ENCODE measurements at regions not wholly inside any gene's neighbourhood (a gene's known extent, or its start where the extent isn't known, plus 50 kb on each side); places are given as distances from the start of the nearest gene placed in this dataset.

- no peaks in the 10 kb centered on the region for H3K36me3 ChIP-seq (ENCODE audit: control insufficient read depth, insufficient read depth, low read length)
- 92% methylated on average over 7 of the region's 13 CpGs for WGBS (ENCODE audit: insufficient coverage)
- DNase-seq, result no peak
- no peak overlapping the region for H3K27ac ChIP-seq (ENCODE audit: low read length)
- H3K4me1 ChIP-seq (ENCODE audit: control insufficient read depth, insufficient read depth, low read length), result no peaks in the 10 kb centered on the region
- no peaks in the 10 kb centered on the region for H3K9me3 ChIP-seq (replicated peaks; ENCODE audit: control insufficient read depth, low read depth, low read length)
- no peak overlapping the region for H3K4me3 ChIP-seq (ENCODE audit: low read length)
- no peaks in the 10 kb centered on the region for H3K27me3 ChIP-seq (ENCODE audit: control insufficient read depth, insufficient read depth, low read length)
Measured at GRCh38 chr18:25921677-25922421, 168.6 kb downstream of the SS18 start.

DNA sequence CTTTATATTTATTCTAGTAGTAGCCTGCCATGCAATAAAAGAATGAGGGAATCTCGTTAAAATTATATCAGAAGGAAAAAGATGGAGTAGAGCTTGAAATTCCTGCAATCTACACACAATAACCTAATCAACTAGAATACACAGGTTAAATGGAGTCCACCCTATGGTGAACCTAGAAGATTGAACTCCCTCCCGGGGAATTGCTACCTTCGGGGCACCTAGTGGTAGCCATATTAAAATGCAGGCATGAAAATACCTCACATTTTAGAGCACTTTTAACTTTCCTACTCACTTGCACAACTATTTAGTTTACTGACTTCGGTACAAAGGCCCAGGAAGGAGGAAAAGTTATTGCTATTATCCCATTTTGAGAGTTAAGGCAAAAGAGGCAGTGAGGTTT lies 174.5 kb downstream of the SS18 start:
- H3K36me3 ChIP-seq (ENCODE audit: control insufficient read depth, insufficient read depth, low read length), result no peaks in the 10 kb centered on the region
- no peak overlapping the region for H3K27ac ChIP-seq (ENCODE audit: low read length)
- no peak overlapping the region for H3K4me3 ChIP-seq (ENCODE audit: low read length)
- no peaks in the 10 kb centered on the region for H3K4me1 ChIP-seq (ENCODE audit: control insufficient read depth, insufficient read depth, low read length)
- DNase-seq, result no peak
- 100% methylated on average over 1 of the region's 4 CpGs for WGBS (ENCODE audit: insufficient coverage)
- no peaks in the 10 kb centered on the region for H3K9me3 ChIP-seq (replicated peaks; ENCODE audit: control insufficient read depth, low read depth, low read length)
- H3K27me3 ChIP-seq (ENCODE audit: control insufficient read depth, insufficient read depth, low read length), result no peaks in the 10 kb centered on the region

DNA sequence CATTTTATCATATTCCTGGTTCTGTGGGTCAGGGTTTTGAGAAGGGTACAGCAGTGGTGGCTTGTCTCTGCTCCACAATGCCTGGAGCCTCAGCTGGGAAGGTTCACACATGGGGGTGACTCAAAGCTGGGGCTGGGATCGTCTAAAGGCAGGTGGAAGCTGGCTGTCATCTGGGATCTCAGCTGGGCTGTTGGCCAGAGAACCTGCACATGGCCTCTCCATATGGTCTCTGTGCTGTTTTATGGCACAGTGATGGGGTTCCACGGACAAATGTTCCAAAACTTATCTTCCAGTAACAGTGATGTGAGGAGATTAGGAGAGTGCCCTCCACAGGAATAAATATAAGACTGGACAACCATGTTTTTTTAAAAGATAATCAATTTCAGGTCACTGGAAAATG lies 191.4 kb downstream of the SS18 start:
- Histone ChIP-seq H3K27ac (ENCODE audit: low read length) (no peak overlapping the region), H3K9me3 (replicated peaks; ENCODE audit: control insufficient read depth, low read depth, low read length) (peaks cover 9% of the 10 kb centered on the region), H3K4me3 (ENCODE audit: low read length) (no peak overlapping the region), H3K27me3 (ENCODE audit: control insufficient read depth, insufficient read depth, low read length) (no peaks in the 10 kb centered on the region), H3K36me3 (ENCODE audit: control insufficient read depth, insufficient read depth, low read length) (no peaks in the 10 kb centered on the region), H3K4me1 (ENCODE audit: control insufficient read depth, insufficient read depth, low read length) (no peaks in the 10 kb centered on the region)
- peak; percentile 30 for DNase-seq
- WGBS (ENCODE audit: insufficient coverage), result 29% methylated on average over 1 of the region's 2 CpGs

DNA sequence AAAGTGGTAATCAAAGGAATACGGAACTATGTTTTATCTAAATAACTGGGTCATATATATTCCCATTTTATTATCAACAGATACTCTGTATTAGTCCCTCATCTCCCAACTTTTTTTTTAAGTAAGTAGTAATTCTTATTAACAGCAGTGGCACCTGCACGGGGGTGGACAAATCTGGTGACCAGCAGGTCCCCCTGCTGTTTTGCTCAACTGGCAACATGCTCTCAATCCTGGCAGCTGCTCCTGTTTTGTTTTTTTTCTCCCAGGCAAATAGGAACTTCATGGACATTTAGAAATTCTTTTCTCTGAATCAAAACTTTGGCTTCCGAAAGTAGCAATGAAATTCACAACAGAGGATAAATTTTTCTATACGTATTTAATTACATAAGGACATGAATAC lies 193.5 kb downstream of the SS18 start:
- no peak overlapping the region for H3K4me3 ChIP-seq (ENCODE audit: low read length)
- no peaks in the 10 kb centered on the region for H3K27me3 ChIP-seq (ENCODE audit: control insufficient read depth, insufficient read depth, low read length)
- no peaks in the 10 kb centered on the region for H3K36me3 ChIP-seq (ENCODE audit: control insufficient read depth, insufficient read depth, low read length)
- peaks cover 9% of the 10 kb centered on the region for H3K9me3 ChIP-seq (replicated peaks; ENCODE audit: control insufficient read depth, low read depth, low read length)
- H3K27ac ChIP-seq (ENCODE audit: low read length), result no peak overlapping the region
- no CpG with 5 or more reads among the region's 4 CpGs for WGBS (ENCODE audit: insufficient coverage)
- H3K4me1 ChIP-seq (ENCODE audit: control insufficient read depth, insufficient read depth, low read length), result no peaks in the 10 kb centered on the region
- peak; percentile 29 for DNase-seq

DNA sequence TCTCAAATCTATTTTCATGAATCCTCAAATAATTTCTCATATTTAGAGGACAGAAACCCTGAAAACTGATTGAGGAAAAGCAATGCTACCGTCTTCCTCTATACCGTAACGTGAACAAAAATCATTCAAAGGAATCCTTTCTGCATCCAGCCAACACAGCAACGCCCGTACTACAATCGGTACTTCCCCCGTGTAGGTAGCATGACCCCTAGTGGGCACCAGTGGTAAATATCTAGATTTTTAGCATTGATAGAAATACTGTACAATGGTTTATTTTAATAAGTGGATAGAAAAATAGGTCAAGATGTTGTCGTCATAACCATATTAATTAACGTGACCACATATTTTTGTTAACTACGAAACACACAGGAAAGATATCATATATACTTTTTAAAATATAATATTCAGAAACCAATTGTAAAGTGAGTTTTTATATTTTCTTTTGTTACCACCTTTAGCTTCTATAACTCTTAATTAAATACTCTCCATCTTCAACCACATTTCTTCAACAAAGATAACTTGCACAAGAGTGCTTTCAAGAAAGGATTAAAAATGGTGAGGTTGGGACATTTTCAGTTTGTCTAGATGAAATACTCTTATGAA lies 194.1 kb downstream of the SS18 start:
- H3K27ac ChIP-seq (ENCODE audit: low read length), result no peak overlapping the region
- peaks cover 8% of the 10 kb centered on the region for H3K9me3 ChIP-seq (replicated peaks; ENCODE audit: control insufficient read depth, low read depth, low read length)
- H3K36me3 ChIP-seq (ENCODE audit: control insufficient read depth, insufficient read depth, low read length), result no peaks in the 10 kb centered on the region
- peak; percentile 74 for DNase-seq
- WGBS (ENCODE audit: insufficient coverage), result no CpG with 5 or more reads among the region's 10 CpGs
- H3K27me3 ChIP-seq (ENCODE audit: control insufficient read depth, insufficient read depth, low read length), result no peaks in the 10 kb centered on the region
- H3K4me1 ChIP-seq (ENCODE audit: control insufficient read depth, insufficient read depth, low read length), result no peaks in the 10 kb centered on the region
- H3K4me3 ChIP-seq (ENCODE audit: low read length), result no peak overlapping the region

- Histone ChIP-seq H3K36me3 (ENCODE audit: control insufficient read depth, insufficient read depth, low read length) (no peaks in the 10 kb centered on the region), H3K9me3 (replicated peaks; ENCODE audit: control insufficient read depth, low read depth, low read length) (peaks cover under 1% of the 10 kb centered on the region), H3K4me1 (ENCODE audit: control insufficient read depth, insufficient read depth, low read length) (no peaks in the 10 kb centered on the region), H3K27me3 (ENCODE audit: control insufficient read depth, insufficient read depth, low read length) (no peaks in the 10 kb centered on the region), H3K4me3 (ENCODE audit: low read length) (no peak overlapping the region), H3K27ac (ENCODE audit: low read length) (no peak overlapping the region)
- WGBS (ENCODE audit: insufficient coverage), result 78% methylated on average over 2 of the region's 3 CpGs
- DNase-seq, result no peak
Measured at GRCh38 chr18:25895518-25895917, 194.9 kb downstream of the SS18 start.

DNA sequence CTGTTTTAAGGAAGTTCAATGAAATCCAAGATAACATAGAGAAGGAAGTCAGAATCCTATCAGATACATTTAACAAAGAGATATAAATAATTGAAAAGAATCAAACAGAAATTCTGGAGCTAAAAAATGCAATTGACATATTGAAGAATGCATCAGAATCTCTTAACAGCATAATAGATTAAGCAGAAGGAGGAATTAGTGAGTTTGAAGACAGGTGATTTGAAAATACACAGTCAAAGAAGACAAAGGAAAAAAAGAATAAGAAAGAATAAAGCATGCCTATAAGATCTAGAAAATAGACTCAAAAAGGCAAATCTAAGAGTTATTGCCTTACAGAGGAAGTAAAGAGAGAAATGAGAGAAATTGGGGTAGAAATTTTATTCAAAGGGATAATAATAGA lies 204.1 kb downstream of the SS18 start:
- H3K36me3 ChIP-seq (ENCODE audit: control insufficient read depth, insufficient read depth, low read length), result no peaks in the 10 kb centered on the region
- H3K9me3 ChIP-seq (replicated peaks; ENCODE audit: control insufficient read depth, low read depth, low read length), result peaks cover 5% of the 10 kb centered on the region
- no peak for DNase-seq

GRCh38 chr18:25883091-25883490 lies 207.3 kb downstream of the SS18 start:
- no peaks in the 10 kb centered on the region for H3K27me3 ChIP-seq (ENCODE audit: control insufficient read depth, insufficient read depth, low read length)
- H3K4me3 ChIP-seq (ENCODE audit: low read length), result no peak overlapping the region
- WGBS (ENCODE audit: insufficient coverage), result no CpG with 5 or more reads among the region's 4 CpGs
- peak; percentile 32 for DNase-seq
- H3K4me1 ChIP-seq (ENCODE audit: control insufficient read depth, insufficient read depth, low read length), result peaks cover 2% of the 10 kb centered on the region
- H3K36me3 ChIP-seq (ENCODE audit: control insufficient read depth, insufficient read depth, low read length), result no peaks in the 10 kb centered on the region
- no peaks in the 10 kb centered on the region for H3K9me3 ChIP-seq (replicated peaks; ENCODE audit: control insufficient read depth, low read depth, low read length)
- H3K27ac ChIP-seq (ENCODE audit: low read length), result no peak overlapping the region

More for the DNA sequence above, 204.1 kb downstream of the SS18 start:
- Histone ChIP-seq H3K27ac (ENCODE audit: low read length) (no peak overlapping the region), H3K27me3 (ENCODE audit: control insufficient read depth, insufficient read depth, low read length) (no peaks in the 10 kb centered on the region), H3K4me1 (ENCODE audit: control insufficient read depth, insufficient read depth, low read length) (peaks cover 2% of the 10 kb centered on the region), H3K4me3 (ENCODE audit: low read length) (no peak overlapping the region)

DNA sequence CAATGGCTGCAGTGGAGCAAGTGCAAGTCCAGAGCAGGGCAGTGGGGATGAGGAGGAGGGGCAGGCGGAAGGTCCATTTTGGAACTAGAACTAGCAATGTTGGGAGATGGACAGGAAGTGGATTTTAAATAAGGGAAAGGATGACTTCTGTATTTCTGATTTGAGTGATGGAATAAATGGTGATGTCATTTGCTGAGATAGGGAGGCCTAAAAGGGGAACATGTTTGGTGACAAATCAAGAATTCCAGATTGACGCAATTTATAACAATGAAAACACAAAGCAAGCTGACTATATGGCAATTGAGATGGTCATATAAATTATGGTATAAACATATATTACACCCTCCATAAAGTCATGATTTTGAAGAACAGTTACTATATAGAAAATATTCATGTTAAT lies 209.3 kb downstream of the SS18 start:
- Histone ChIP-seq H3K36me3 (ENCODE audit: control insufficient read depth, insufficient read depth, low read length) (no peaks in the 10 kb centered on the region), H3K27me3 (ENCODE audit: control insufficient read depth, insufficient read depth, low read length) (no peaks in the 10 kb centered on the region), H3K27ac (ENCODE audit: low read length) (no peak overlapping the region), H3K4me3 (ENCODE audit: low read length) (no peak overlapping the region), H3K9me3 (replicated peaks; ENCODE audit: control insufficient read depth, low read depth, low read length) (no peaks in the 10 kb centered on the region), H3K4me1 (ENCODE audit: control insufficient read depth, insufficient read depth, low read length) (peaks cover 17% of the 10 kb centered on the region)
- WGBS (ENCODE audit: insufficient coverage), result 94% methylated on average over 1 of the region's 2 CpGs
- no peak for DNase-seq

DNA sequence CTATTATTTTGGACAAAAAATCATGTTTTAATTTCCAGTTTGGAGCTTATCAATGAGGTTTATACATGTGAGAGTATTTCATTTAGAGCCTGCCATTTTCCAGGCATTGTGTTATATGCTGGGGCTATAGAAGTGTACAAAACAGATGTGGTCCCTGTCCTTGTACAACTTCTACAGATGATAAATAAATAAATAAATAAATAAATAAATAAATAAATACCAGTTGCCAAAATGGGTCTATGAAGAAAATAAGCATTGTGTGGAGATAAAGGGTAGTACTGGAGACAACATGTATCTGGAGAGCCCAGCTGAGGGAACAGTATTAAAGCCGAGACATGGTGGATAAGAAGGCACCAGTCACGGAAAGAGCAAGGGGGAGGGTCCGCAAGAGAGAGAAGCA lies 210.0 kb downstream of the SS18 start:
- 98% methylated on average over 3 of the region's 3 CpGs for WGBS (ENCODE audit: insufficient coverage)
- Histone ChIP-seq H3K9me3 (replicated peaks; ENCODE audit: control insufficient read depth, low read depth, low read length) (peaks cover 3% of the 10 kb centered on the region), H3K27ac (ENCODE audit: low read length) (no peak overlapping the region), H3K36me3 (ENCODE audit: control insufficient read depth, insufficient read depth, low read length) (no peaks in the 10 kb centered on the region), H3K27me3 (ENCODE audit: control insufficient read depth, insufficient read depth, low read length) (no peaks in the 10 kb centered on the region), H3K4me1 (ENCODE audit: control insufficient read depth, insufficient read depth, low read length) (peaks cover 22% of the 10 kb centered on the region), H3K4me3 (ENCODE audit: low read length) (no peak overlapping the region)
- DNase-seq, result no peak
